PFSK-1 (cell line): ENCODE measurements at regions not wholly inside any gene's neighbourhood (a gene's known extent, or its start where the extent isn't known, plus 50 kb on each side); places are given as distances from the start of the nearest gene placed in this dataset.

Source experiments
- FOXP2 ChIP-seq: optimal IDR thresholded peaks from 2 replicates; pipeline ENCODE3; 2011; ENCODE audit warnings: borderline replicate concordance, control low read depth, inconsistent platforms; ENCODE audit not compliant: insufficient read depth; ENCODE audit errors: extremely low read length, extremely low read depth
- POLR2AphosphoS5 ChIP-seq: IDR thresholded peaks from 2 replicates; pipeline ENCODE4 v1.6.1; 2012; ENCODE audit warnings: low read depth, mild to moderate bottlenecking, control low read depth, low read length, moderate library complexity
- REST ChIP-seq, 2 experiments: IDR thresholded peaks; 2 replicates each; pipeline versions ENCODE4 v1.6.1 to v1.8.0; 2011 to 2012; ENCODE audit warnings: low read depth in 2 of 2, low read length in 2 of 2, control low read depth in 1 of 2, inconsistent platforms in 1 of 2, mild to moderate bottlenecking in 1 of 2, moderate library complexity in 1 of 2; ENCODE audit not compliant: insufficient read depth in 1 of 2
- SIN3A ChIP-seq: IDR thresholded peaks from 2 replicates; pipeline ENCODE4 v1.6.1; 2012; ENCODE audit warnings: mild to moderate bottlenecking, low read length, moderate library complexity, borderline replicate concordance; ENCODE audit not compliant: insufficient read depth
- TAF1 ChIP-seq: IDR thresholded peaks from 2 replicates; pipeline ENCODE4 v1.6.1; 2012; ENCODE audit warnings: low read length, control low read depth, borderline replicate concordance; ENCODE audit not compliant: insufficient read depth

GRCh38 chr6:139944131-139944530 lies 569.7 kb upstream of the CITED2 start:
- TF ChIP-seq REST (IDR thresholded peaks at IDR 0.05; ENCODE audit: insufficient read depth in 1 of 2, low read depth in 2 of 2, low read length in 2 of 2) (no peak), TAF1 (no peak)

DNA sequence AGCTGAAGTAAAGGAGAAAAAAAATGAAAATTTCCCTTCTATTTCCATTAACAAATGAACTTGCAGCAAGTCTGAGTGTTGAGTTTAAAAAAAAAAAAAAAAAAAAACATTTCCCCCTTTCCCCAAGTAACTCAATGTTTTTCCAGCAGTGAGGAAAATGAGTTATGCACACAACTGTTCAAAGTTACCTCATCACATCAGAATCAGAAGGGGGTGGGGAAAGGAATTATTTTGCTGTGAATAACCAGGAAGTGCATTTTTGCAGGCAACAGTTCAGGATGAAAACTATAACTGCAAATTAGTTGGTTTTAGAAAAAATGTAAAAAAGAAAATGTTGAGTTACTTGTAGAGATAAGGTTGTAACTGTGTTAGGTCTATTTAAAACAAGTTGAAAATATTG lies 568.9 kb upstream of the CITED2 start:
- no peak for TF ChIP-seq SIN3A
- TF ChIP-seq POLR2AphosphoS5: no peak
- TF ChIP-seq FOXP2: no peak
- no peak for TF ChIP-seq REST (IDR thresholded peaks at IDR 0.05; ENCODE audit: insufficient read depth in 1 of 2, low read depth in 2 of 2, low read length in 2 of 2)
- TF ChIP-seq TAF1: no peak

DNA sequence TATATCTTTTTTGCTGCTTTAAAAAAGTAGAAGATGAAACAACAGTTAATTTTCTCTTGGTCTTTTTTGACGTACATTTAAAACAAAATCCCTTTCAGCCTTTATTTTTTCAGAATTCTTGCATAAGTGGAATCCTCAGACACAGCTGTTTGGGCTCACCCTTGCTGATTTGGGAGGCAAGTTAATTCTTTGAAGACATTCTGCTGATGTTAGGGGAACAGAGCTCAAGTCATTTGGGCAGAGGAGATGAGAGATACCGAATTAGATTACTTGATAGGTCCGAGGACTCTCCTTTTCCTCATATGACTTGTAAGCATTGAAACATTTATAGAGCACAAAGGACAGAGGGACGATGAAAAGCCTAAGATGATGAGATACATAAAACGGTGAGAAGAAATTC lies 567.9 kb upstream of the CITED2 start:
- TF ChIP-seq SIN3A: no peak
- no peak for TF ChIP-seq REST (IDR thresholded peaks at IDR 0.05; ENCODE audit: insufficient read depth in 1 of 2, low read depth in 2 of 2, low read length in 2 of 2)
- TF ChIP-seq TAF1: no peak
- TF ChIP-seq FOXP2: no peak
- TF ChIP-seq POLR2AphosphoS5: no peak

- no peak for TF ChIP-seq TAF1
- TF ChIP-seq SIN3A: no peak
- TF ChIP-seq REST (IDR thresholded peaks at IDR 0.05; ENCODE audit: insufficient read depth in 1 of 2, low read depth in 2 of 2, low read length in 2 of 2): no peak
- TF ChIP-seq FOXP2: no peak
- no peak for TF ChIP-seq POLR2AphosphoS5
Observed at GRCh38 chr6:139941826-139942225, 567.4 kb upstream of the CITED2 start.

GRCh38 chr6:139940741-139941729 lies 566.6 kb upstream of the CITED2 start:
- TF ChIP-seq POLR2AphosphoS5: no peak
- TF ChIP-seq SIN3A: no peak
- peak; percentile 68 for TF ChIP-seq FOXP2
